VCaP (cell line): ENCODE measurements at regions not wholly inside any gene's neighbourhood (a gene's known extent, or its start where the extent isn't known, plus 50 kb on each side); places are given as distances from the start of the nearest gene placed in this dataset.

Experiments used
- H3K27ac ChIP-seq: fragments of 450-650 bp; 2 replicates; pipeline ENCODE4 v1.5.1; 2017
- CTCF ChIP-seq: fragments of 450-650 bp; conservative IDR thresholded peaks from 2 replicates; pipeline ENCODE4 v1.5.1; 2017; ENCODE audit warnings: mild to moderate bottlenecking, moderate library complexity

GRCh38 chr5:173793648-173794548, 94.3 kb upstream of the CPEB4 start:
- TF ChIP-seq CTCF = no peak

DNA sequence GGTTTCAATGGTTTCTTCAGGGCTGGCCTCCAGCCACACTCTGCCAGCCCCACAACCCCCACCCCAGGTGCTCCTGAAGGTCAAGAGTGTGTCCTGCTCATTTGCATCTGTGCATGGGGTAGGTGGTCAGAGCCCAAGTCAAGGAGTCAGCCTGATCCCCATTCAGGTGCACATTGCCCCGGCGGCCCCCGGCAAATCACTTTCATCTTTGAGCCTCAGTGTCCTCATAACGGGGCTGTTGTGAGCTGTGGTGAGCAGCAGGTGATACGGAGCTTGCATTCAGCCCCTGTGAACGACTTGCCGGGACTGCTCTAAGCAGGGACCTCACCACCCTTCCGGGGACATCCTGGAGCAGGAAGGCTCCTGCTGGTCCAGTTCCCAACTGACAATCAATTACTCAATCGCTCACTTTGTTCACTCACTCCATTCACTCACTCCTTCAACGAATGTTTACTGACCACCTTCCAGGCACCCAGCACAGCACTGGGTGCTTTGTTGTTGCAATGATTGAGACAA, 93.2 kb upstream of the CPEB4 start:
- no peak for TF ChIP-seq CTCF
- H3K27ac ChIP-seq = no peak overlapping the region

More at GRCh38 chr5:173793648-173794548, 94.3 kb upstream of the CPEB4 start:
- no peak overlapping the region for H3K27ac ChIP-seq

- H3K27ac ChIP-seq = no peak overlapping the region
- TF ChIP-seq CTCF = no peak
Observed at GRCh38 chr5:173795601-173796000, 92.5 kb upstream of the CPEB4 start.

DNA sequence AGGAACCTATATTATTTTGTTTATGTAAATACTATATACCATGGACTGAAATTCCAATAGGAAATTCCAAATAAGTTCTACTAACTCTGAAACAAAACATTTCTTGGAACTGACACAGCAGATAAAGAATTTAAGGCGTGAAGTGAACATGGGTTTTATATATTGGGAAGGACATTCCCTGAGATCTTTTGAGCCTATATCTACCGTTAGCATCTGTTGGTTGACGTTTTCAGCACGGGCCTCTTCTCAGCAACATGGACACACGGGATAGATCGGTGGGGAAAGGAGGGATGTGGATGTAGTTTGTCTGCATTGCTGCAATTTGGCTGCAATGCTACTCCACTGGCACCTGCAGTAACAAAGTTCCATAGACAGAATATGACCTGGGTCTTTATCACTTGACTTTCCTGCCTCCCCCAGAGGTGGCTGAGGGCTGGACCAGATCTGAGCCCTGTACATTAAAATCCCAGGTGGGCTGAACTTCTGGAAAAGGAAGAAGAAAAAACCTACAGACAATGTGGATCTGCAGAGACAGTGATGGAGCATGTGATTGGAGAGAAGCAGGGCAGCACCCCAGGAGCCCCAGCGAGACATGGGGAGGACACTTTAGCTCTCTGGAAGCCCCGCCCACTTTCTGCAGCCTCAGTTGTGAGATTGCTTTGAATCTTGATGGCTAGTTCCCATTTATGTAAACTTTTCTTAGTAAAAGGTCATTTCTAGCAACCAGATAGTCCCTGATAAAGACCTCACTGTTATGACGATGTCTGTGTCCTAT, 91.2 kb upstream of the CPEB4 start:
- no peak overlapping the region for H3K27ac ChIP-seq
- TF ChIP-seq CTCF = no peak

GRCh38 chr5:173798127-173798810, 89.9 kb upstream of the CPEB4 start:
- no peak for TF ChIP-seq CTCF
- no peak overlapping the region for H3K27ac ChIP-seq

DNA sequence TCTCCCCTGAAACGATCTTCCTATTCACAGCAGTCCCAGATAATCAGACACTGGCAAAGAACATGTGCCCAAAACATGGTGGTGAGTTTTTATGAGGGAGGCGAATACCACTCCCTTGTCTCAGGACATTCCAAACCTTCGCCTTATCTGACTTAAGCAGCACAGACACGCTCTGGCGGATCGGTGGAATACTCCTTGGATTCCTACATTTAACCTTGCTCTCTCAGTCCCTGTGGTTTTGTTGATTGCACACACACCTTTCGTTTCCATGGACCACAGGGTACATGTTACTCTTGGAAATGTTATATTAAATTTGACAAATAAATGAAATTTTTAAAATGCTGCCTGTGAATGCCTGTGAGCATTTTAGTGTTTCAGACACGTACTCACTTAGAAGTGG, 87.8 kb upstream of the CPEB4 start:
- H3K27ac ChIP-seq = no peak overlapping the region
- TF ChIP-seq CTCF = no peak

DNA sequence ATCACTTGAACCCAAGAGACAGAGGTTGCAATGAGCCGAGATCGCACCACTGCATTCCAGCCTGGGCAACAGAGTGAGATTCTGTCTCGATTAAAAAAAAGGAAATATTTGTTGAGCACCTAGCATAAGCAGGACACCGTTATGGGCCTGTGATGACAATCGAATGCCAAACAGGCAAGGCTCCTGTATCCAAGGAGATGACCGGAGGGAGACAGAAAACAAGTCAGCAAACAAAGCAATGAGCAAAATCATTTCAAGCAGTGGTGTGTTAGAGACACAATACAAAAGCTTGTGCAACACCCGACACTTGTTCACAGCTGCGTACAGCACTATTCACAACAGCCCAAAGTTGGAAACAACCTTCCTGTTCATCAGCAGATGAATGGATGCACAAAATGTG, 87.1 kb upstream of the CPEB4 start:
- no peak for TF ChIP-seq CTCF
- H3K27ac ChIP-seq = no peak overlapping the region
